Kidney (tissue), 13 donors: ENCODE measurements at regions not wholly inside any gene's neighbourhood (a gene's known extent, or its start where the extent isn't known, plus 50 kb on each side); places are given as distances from the start of the nearest gene placed in this dataset.

Experiments used
- DNase-seq, 5 donors: peaks; one replicate each; pipeline ENCODE4 v3.0.0-alpha.2; 2013 to 2020
- FAIRE-seq: peaks from 2 replicates; lab custom pipeline; 2012; peaks lifted over from hg19 to GRCh38; lab: Jason Lieb, UNC
- H3K27ac ChIP-seq, 2 donors: one replicate each; pipeline ENCODE4 v1.7.0; 2013; ENCODE audit warnings: low read depth in 2 of 2, low read length in 2 of 2, inconsistent platforms in 1 of 2
- H3K27me3 ChIP-seq: one replicate; pipeline ENCODE4 v1.7.1; 2013; ENCODE audit warnings: low read length, inconsistent platforms; ENCODE audit not compliant: control insufficient read depth, insufficient read depth
- H3K36me3 ChIP-seq, 3 donors: one replicate each; pipeline versions ENCODE4 v1.7.0 to v1.7.1; 2013; ENCODE audit warnings: low read length in 3 of 3, control low read depth in 1 of 3, inconsistent platforms in 1 of 3; ENCODE audit not compliant: insufficient read depth in 3 of 3, control insufficient read depth in 2 of 3
- H3K4me1 ChIP-seq, 3 donors: one replicate each; pipeline versions ENCODE4 v1.7.0 to v1.7.1; 2013; ENCODE audit warnings: low read length in 3 of 3, inconsistent platforms in 1 of 3, low read depth in 1 of 3; ENCODE audit not compliant: control insufficient read depth in 2 of 3, insufficient read depth in 2 of 3
- H3K4me3 ChIP-seq, 3 donors: one replicate each; pipeline versions ENCODE4 v1.7.0 to v1.8.1; 2013; ENCODE audit warnings: low read length in 3 of 3, control low read depth in 1 of 3, inconsistent platforms in 1 of 3
- H3K9ac ChIP-seq, 3 donors: one replicate each; pipeline versions ENCODE4 v1.7.0 to v1.7.1; 2013; ENCODE audit warnings: low read length in 3 of 3, control low read depth in 1 of 3, inconsistent platforms in 1 of 3
- H3K9me3 ChIP-seq, 3 donors: one replicate each; pipeline versions ENCODE4 v1.7.0 to v1.7.1; 2013; ENCODE audit warnings: low read length in 3 of 3, control low read depth in 1 of 3, inconsistent platforms in 1 of 3; ENCODE audit not compliant: control insufficient read depth in 2 of 3, insufficient read depth in 1 of 3
- intact Hi-C: fragments of 100-400 bp; cut with DNase I; formaldehyde crosslinking; loops from one replicate; pipeline ENCODE4 v1.11.1; 2022
- TF ChIP-seq, protein P1 (sequence below): IDR thresholded peaks from 3 replicates; pipeline ENCODE4 v1.5.1; 2012; ENCODE audit warnings: mild to moderate bottlenecking, moderate library complexity, borderline replicate concordance; ENCODE audit not compliant: insufficient read depth; ENCODE audit errors: extremely low read depth
- donor health status: control.
- donor health status: control.
- donor health status: control.
- donor health status: control.
- donor health status: control.
- donor health status: DM: yes; HTN: yes; CAD: no.
- donor health status: Normal renal cell carcinoma (clear cell type).

DNA sequence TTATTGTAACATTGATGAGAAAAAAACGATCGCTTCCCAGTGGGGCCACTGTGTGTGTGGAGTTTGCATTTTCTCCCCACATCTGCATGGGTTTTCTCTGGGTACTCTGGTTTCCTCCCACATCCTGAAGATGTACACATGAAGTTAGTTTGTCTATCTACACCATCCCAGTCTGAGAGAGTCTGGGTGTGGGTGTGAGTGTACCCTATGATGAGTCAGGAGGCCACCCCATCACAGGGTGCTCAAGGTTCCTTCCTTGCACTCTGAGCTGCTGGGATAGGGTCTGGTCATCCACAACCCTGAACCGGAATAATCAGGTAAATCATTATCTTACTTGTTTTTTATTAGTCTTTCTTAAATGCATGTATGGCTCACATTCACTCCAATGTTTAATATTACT lies 457.1 kb downstream of the NTRK3 start:
- DNase-seq (no peak), FAIRE-seq (no peak)
- no peaks in the 10 kb centered on the region for H3K36me3 ChIP-seq
- no peak overlapping the region for H3K9ac ChIP-seq
- no peak overlapping the region for H3K27ac ChIP-seq
- H3K9me3 ChIP-seq, result no peaks in the 10 kb centered on the region
- H3K4me3 ChIP-seq, result no peak overlapping the region
- TF ChIP-seq, protein P1, sequence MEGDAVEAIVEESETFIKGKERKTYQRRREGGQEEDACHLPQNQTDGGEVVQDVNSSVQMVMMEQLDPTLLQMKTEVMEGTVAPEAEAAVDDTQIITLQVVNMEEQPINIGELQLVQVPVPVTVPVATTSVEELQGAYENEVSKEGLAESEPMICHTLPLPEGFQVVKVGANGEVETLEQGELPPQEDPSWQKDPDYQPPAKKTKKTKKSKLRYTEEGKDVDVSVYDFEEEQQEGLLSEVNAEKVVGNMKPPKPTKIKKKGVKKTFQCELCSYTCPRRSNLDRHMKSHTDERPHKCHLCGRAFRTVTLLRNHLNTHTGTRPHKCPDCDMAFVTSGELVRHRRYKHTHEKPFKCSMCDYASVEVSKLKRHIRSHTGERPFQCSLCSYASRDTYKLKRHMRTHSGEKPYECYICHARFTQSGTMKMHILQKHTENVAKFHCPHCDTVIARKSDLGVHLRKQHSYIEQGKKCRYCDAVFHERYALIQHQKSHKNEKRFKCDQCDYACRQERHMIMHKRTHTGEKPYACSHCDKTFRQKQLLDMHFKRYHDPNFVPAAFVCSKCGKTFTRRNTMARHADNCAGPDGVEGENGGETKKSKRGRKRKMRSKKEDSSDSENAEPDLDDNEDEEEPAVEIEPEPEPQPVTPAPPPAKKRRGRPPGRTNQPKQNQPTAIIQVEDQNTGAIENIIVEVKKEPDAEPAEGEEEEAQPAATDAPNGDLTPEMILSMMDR, result no peak
- intact Hi-C loops, result no loop called here
- no peaks in the 10 kb centered on the region for H3K27me3 ChIP-seq
- H3K4me1 ChIP-seq, result no peaks in the 10 kb centered on the region

DNA sequence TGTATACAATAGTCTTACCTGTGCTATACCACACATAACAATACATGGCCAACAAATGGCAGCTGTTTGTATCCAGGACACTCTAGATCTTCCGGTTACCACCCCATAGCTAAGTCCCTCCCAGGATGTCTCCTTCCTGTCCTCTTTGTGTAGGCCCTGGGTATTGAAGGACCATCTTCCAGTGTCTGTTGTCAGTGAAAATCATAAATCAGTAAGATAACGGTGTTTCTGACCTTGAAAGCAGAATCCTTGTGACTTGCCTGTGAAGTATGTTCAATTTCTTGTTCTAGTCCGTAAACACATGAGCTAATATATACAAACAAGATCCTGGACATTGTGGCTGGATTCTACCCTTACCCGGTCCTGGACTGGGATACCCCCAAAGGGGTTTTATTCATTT lies 462.8 kb downstream of the NTRK3 start:
- Histone ChIP-seq H3K36me3 (no peaks in the 10 kb centered on the region), H3K27me3 (no peaks in the 10 kb centered on the region), H3K9me3 (no peaks in the 10 kb centered on the region), H3K9ac (no peak overlapping the region), H3K4me1 (no peaks in the 10 kb centered on the region), H3K27ac (no peak overlapping the region), H3K4me3 (no peak overlapping the region)
- intact Hi-C loops, result no loop called here
- TF ChIP-seq, protein P1, result no peak
- DNase-seq, result no peak
- no peak for FAIRE-seq

DNA sequence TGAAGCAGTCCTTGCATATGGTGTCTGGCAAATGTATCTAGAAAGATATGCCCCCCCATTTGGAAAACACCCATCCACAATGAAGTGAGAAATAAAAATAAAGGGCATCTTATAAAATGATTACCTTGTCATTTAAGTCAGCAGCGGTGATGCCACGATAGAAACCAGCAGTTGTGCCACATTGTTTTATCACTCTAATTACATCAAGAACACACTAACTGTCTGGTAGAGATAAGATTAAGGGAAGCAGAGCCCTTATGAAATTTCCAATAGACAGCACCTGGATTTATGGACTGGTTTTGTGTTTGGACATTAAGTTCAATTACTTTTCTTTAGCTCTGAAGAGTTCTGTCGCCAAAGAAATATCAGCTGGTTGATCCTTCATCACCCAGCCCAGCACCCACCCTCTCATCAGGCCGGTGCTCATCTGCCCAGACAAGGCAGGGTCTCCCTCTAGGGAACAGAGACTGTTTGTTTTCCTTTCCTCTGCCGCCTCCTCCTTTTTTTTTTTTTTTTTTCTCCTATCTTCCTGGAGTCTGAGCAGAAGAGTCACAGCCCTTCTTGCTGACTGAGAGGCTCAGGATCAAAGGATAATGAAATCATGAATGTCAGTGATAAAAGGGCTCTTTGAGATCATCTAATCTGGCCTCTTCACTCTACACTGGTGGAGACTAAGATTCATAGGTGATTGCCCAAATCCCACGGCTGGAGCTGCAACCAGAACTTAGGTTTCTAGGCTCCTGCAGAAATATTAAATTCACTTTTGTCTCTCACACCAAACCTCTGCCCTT lies 464.1 kb downstream of the NTRK3 start:
- intact Hi-C loops, result no loop called here
- H3K4me3 ChIP-seq, result no peak overlapping the region
- no peaks in the 10 kb centered on the region for H3K4me1 ChIP-seq
- TF ChIP-seq, protein P1, result no peak
- H3K27ac ChIP-seq, result no peak overlapping the region
- no peaks in the 10 kb centered on the region for H3K9me3 ChIP-seq
- DNase-seq (no peak), FAIRE-seq (no peak)
- no peaks in the 10 kb centered on the region for H3K27me3 ChIP-seq
- H3K9ac ChIP-seq, result no peak overlapping the region
- H3K36me3 ChIP-seq, result no peaks in the 10 kb centered on the region
